SKM-1 (cell line): ENCODE measurements at regions not wholly inside any gene's neighbourhood (a gene's known extent, or its start where the extent isn't known, plus 50 kb on each side); places are given as distances from the start of the nearest gene placed in this dataset.
"Not testable (repeated sequence)": the region's sequence is repeated elsewhere in the genome, so short reads cannot be mapped to it uniquely, and the experiment has no call there.

Source experiments
- DNase-seq: peaks from one replicate; lab custom pipeline; 2025; ENCODE audit not compliant: unreplicated experiment; lab: John Stamatoyannopoulos, UW

DNA sequence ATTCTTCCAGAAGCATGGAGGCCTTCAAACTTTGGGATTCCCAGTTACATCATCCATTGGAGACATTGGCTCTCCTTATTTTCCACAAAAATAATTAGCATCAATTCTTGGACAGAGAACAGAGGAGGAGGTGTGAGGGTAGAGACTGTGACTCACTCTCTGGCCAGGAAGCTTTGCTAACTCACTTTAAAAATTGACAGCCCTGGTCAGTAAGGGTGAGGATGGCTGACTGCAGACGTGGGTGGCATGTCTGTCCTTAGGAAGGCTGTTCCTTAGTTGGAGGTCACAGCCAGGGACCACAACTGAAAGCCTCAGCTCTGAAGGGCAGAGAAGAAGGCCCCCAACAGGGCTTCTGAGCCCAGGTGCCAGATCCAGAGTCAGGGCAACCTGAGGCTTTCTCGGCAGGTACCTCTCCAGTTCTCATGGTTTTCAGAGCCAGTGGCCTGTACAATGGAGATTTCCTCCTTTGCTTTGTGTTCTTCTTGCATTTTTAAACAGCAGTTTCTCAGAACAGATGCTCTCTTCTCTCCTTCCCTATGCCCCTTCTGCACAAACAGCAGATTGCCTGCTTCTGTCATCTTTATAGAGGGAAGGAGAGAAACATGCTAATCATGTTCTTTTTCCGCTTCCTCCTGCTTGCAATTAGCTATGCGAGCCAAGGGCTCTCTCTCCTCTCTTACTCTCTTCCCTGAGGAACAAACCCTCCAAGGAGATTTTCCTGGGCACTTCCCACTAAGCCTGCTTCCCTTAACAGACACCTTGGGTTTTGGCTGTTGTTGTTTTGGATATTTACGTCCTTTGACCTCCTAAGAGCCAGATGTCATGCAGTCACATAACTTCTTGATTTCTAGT lies 92.5 kb upstream of the ZNF366 start:
- DNase-seq, result no peak

DNA sequence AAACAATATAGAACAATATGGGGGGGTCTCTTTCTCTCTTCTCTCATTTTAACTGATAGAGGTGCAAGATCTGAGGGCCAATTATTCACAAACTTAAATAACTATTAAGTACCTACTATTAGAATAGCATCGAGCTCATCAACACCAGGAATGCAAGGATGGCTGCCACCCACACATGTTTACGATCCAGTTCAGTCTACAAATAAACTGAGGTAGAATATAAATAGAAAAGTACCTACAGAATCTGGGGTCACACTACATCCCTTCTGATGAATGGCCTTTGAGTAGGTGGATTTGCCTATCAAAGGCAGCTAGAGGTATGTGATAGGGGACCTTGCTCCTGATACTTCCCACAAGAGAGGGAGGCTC lies 91.8 kb upstream of the ZNF366 start:
- DNase-seq, result no peak

DNA sequence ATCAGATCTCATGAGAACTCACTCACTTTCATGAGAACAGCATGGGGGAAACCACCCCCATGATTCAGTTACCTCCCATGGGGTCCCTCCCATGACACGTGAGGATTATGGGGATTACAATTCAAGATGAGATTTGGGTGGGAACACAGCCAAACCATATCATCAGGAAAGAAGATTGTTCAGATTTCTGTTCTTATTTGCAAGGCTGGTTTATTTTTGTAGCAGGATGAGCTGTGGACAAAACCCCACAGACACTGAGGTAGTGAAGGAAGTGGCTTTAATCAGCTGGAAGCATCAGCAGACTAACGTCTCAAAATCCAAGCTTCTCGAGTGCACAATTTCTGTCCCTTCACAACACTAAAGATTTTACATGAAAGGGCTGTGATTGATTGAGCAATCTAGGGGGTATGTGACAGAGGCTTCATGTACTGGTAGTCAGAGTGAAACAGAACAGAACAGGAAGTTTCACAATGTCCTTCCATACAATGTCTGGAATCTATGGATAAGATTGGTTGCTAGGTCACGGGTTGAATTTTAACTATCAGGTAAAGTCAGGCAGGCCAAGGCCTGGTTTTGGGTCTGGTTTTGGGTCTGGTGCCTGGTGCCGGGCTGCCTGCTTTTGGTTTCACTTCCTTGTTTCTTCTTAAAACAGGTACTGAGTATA lies 91.3 kb upstream of the ZNF366 start:
- peak; percentile 85 for DNase-seq

DNA sequence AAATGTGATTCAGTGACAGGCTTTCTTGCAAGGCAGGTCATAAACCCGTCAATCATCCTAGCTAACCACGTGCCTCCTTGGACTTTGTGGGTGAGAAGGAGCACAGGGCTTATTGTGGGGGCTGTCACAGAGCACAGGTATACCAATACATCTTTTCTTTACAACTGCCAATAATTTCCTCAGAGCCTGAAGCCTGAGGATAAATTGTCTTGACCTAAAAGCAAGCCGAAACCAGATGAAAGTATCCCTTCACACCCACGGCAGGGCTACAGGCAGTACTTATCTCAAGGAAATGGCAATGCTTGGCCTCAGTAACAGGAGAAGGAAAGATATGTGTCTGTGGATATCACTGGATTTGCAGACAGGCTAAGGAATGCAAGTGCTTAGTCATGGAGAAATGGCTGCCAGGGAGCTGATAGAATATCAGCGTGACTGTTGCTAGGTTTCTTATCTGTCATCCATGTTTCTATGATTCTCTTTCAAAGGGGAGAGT lies 90.3 kb upstream of the ZNF366 start:
- no peak for DNase-seq

DNA sequence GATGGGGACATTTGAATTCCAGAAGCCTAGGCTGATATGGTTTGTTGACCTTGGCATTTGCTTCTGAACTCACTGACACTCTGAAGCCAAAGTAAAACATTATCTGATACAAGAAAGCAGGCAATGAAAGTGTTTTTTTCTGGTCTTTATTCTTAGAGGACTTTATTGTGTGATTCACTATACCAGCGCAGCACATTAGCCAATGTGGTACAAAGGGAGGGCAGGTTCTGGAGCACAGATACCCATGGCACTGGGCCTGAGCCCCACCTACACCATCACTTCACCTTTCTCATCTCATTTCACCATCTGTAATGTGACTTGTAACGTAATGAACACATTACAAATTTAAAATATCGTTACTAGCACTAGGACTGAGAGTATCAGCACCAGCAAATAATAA lies 89.7 kb upstream of the ZNF366 start:
- no peak for DNase-seq

DNA sequence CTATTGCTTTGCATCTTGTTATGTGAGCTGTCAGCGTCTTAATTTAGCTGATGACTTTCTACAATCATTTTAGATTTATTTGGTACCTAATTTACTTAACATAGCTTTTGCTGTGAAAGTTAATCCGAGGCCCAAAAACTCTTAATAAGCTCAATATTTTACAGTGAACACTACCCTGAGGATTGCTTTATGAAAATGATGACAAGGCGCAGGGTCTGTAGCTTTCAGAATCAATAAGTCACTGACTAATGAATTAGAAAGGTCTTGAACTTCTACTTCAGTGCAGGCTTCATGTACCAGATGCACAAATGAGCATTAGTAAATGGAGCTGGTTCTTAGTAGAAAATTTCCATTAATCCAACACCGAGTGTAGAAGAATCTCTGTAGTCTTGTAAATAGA lies 81.4 kb upstream of the ZNF366 start:
- DNase-seq, result no peak

DNA sequence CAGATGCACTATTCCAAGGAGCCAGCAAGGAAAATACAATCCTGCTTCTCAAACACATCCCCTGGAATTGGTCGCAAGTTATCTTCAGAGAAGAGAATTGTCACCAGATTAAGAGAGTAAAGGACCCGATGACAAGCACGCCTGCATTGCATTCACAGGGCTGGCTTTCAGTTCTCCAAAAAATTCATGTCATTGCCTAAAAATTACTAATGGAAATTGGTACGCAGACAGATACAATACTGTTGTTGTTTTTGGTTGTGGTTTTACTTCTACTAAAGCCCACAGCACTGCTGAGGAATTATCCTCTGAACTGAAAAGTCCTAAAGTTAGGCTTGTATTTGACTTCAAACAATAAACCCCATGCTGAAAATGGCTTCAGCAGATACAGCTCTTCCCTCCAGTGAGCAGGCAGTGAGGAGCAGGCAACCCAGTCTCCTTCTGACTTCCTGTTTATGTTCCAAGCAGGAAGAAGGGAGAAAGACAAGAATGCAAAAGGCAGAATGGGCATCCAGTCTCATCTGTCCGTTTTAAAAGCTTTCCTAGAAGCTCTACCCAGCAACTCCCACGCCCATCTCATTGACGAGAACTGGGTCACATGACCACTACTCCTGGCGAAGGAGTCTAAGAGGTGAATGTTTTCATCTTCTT lies 80.6 kb upstream of the ZNF366 start:
- no peak for DNase-seq

DNA sequence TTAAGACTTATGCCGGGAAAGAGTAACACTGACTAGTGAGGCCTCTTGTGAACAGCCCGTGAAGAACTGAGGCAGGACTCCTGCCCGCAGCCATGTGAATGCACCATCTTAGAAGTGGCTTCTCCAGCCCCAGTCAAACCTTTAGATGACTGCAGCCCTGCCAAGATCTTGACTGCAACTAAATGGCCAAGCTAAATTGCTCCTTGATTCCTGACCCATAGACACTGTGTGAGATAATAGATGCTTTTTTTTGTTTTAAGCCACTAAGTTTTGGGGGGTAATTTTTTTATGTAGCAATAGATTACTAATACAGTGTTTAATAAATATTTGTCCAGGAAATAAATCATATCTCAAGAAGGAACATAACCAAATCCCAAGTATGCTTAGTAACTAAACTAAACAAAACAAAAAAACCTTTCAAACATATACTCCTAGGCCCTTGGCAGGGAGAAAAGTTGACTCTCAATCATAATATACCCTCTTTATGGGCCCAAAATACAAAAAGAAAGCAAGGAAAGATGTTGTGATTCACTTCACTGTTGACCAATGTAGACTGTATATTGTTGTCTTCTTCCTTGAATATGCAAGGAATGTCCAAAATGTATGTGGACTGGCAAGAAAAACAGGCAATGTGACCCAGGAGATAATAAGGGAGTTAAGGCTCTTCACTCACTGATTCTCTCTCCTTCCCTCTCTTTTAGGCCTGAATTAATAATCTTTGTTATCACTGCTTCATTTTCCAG lies 79.7 kb upstream of the ZNF366 start:
- no peak for DNase-seq

DNA sequence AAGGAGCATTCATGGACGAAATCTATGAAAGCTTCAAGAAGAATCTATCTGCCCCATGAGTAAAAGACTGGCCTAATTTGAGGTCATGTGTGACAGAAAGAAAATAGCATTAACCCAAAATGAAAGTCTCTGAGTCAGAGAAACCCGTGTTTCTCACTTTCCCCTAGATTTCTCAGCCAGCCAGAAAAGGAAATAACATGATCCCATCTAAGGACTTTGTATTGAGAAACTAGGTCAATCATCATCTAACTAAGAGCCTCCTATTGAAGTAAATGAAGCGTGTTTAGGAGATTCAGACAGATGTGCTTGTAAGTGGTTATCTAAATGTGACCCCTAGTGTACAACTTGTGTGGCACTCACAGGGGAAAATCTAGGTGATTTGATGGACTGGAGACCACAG lies 77.3 kb upstream of the ZNF366 start:
- no peak for DNase-seq

DNA sequence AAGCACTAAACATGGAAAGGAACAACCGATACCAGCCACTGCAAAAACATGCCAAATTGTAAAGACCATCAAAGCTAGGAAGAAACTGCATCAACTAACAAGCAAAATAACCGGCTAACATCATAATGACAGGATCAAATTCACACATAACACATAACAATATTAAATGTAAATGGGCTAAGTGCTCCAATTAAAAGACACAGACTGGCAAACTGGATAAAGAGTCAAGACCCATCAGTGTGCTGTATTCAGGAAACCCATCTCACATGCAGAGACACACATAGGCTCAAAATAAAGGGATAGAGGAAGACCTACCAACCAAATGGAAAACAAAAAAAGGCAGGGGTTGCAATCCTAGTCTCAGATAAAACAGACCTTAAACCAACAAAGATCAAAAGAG lies 72.1 kb upstream of the ZNF366 start:
- not testable (repeated sequence) for DNase-seq

DNA sequence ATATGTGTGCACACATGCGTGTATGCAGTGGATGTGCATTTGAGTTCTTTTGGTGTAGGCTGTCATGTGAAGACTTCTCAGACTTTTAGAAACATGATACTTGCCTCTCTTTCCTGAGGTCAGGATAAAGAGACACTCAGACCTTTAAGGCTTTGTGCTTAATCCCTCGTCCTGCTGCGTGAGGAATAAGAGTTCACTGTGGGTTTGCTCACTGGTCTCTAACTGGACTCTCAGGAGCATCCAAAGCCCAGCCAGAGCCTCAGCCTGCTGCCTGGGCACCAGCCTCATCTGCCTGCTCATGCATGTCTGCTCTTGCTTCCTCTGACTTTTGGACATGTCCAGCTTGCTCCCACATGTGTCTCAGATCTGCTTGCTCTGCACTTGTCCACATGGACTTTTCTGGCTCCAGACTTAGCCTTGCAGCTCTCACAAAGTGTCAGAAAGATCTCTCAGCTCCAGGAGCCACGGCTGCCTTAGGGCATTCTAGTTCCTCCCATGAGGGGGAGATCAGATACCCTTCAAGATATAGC lies 65.1 kb upstream of the ZNF366 start:
- DNase-seq, result no peak

DNA sequence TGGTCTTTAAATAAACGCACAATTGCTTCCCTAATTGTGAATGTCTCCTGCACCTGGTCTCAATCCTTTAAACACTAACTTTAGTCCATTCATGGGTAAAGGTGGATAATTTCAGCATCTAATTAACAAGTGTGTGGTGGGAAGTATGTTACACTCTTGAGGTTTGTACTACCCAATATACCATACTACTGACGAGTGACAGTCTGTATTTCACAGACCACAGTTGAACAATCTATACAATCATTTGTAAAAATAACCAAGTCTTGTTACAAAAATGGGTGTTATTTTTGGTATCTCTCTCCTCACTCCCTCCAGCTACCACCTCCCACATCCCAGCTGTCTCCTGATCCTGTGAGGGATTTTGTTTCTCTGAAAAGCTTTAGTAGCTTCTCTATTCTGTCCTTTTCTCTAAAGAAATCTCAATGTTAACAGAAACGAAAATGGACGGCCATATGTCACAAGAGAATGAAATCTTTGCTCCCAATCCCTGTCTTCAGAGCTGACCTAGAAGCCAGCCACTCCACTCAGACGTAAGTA lies 62.3 kb upstream of the ZNF366 start:
- no peak for DNase-seq

DNA sequence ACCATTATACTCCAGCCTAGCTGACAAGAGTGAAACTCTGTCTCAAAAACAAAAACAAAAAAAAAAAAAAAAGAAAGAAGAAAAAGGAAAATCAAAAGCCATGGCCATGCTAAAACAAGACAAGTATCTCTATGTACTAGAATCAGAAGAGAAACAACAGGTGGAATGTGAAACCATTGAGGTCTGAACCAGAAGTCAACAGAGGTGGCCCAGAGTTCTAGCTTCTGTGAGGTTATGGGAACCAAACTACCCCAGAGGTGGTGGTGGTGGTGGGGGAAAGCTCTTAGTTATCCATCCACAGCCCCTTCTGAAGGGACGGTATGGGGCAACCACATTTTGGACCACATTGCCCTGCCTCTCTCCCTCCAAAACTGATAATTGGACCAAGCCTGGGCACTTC lies 59.5 kb upstream of the ZNF366 start:
- no peak for DNase-seq

DNA sequence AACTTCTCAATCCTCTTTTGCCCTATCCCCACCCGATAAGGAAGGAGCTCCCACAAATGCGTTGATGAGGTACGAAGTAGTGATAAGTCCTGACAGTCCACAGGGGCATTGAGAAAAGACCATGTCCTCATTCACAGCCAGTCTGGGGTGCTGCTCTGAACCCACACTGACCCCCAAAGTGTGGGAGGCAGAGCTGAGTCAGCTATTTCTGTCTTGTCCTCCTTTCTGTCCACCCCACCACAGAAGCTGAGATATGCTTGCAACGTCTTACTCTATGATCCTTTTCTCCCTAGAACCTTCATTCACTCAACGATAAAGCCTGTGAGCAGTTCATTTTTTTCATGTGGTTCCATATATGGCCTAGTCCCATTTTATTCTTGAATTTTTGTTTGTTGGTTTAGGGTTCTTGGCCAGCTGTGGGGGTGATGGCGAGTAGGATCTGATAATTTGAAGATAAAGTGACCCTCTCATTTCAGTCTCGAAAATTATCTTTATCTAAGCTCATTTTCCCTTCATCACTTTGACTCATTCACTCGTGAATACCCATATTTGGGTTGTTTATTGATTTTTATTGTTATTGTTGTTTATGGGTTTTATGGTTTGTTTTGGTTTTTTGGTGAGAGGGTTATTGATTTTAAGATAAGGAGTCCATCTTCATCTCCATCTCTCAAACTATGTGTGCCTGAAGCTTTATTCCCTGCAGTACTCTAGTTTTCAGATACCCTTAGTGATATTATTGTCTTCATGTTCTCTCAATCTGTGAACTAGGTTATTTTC lies 58.5 kb upstream of the ZNF366 start:
- no peak for DNase-seq

DNA sequence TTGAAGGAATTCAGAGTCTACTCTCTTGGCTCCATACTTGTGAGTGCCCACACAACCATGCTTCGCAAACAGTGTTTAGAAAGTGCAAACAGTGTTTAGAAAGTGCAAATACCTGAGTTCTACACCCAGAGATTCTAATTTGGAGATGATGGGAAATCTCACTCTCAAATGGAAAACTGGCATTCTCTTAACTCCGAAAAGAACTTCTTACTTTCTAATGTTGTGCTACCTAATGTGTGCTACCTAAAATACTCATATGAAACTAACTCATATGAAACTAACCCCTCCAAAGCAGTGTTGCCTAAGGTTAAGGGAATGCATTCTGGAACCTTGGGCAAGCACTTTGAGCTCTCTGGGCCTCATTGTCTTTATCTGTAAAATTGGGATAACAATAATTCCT lies 55.5 kb upstream of the ZNF366 start:
- no peak for DNase-seq

DNA sequence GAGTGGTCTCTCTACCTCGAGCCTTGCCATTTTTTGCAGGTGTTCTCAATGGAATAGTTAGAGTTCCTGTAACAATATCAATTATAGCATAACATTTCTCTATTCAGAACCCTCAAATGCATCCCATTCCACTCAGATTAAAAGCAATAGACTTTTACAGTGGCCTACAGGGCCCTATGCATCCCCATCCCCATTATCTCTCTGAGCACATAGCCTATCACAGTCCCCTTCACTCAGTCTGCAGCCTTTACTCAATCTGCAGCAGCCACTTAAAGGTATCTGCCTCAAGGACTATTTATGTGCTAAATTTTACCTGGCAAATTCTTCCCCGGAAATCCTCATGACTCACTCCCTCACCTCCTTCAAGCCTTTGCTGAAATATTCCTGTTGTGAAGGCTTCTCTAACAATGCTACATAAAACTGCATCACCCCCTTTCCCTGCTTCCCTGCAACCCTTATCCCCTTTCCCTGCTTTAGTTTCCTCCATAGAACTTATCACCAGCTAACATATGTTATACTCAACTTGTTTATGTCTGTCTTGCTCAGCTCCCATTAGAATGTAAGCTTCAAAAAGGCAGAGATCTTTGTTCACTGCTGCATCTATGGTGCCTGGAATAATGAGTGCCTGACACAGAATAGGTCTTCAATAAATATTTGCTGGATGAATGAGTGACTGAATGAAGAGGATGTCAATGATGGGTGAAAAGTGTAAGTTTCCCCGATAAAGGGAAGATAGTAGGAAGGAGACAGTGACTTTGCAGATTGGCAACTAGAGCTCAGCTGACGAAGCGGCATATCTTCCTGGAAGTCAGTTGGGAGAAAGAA lies 54.1 kb upstream of the ZNF366 start:
- no peak for DNase-seq

DNA sequence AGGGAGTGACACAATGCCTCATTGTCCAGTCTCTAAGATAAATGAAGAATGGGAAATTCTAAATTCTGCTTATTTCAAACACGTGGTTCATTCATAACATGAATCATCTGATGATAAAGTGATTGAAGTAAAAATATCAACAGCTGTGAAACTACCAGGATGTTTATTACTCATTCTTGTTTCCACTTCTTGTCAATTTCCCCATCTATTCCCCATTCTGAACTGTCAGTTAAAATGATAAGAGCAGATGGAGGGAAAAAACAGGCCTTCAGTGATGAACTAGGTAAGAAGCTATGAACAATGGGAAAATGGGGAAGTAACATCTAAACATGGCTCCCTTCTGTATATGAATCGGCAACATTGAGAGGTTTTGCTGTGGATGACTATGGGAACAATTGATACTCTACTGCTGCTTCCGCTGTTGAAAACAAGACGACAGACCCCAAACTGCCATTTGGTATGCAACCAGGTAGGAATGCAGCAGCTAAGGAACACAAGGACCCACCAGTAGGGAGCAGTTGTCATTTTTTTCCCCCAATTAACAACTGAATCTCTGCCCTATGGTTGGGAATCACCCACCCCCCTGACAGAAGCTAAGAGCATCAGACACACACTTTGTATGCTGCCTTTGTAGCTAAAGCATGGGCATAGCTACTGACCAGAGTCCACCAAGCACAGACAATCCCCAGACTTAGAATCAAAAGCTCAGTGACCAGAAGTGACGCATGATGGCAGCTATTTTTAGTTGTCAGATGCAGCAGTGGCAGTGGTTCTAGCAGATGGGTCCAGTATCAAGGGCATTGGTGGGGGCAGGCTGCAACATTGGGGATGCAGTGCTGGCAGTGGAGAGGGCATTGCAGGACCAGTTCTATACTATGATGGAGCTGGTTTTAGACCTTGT lies 52.9 kb upstream of the ZNF366 start:
- DNase-seq, result no peak

DNA sequence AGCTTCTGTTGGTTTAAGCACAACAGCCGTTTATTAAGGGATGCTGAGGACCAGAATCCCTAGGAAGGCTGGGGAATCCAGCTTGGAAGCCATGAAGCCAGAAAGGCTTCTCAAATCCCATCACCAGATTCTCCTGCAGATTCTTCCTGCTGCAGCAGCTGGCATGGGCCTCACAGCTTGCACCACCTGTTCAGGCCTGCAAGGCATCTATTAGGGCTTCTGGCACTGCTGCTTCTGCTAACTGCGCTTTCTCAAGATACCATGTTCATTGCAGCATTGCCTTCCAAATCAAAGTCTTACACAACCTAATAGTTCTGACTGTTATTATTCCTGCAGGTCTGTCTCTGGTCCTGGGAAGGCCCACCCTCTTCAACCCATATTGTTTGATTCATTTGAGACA lies 51.2 kb upstream of the ZNF366 start:
- no peak for DNase-seq
